ENCODE measurements at regions not wholly inside any gene's neighbourhood (a gene's known extent, or its start where the extent isn't known, plus 50 kb on each side); places are given as distances from the start of the nearest gene placed in this dataset.

DNA sequence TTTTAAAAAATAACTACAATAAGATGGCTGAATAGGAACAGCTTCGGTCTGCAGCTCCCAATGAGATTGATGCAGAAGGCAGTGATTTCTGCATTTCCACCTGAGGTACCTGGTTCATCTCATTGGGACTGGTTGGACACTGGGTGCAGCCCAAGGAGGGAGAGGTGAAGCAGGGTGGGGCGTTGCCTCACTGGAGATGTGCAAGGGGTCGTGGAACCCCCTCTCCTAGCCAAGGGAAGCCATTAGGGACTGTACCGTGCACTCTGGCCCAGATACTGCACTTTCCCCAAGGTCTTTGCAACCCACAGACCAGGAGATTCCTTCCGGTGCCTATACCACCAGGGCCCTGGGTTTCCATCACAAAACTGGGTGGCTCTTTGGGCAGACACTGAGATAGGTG, 640.1 kb downstream of the IQCM start:
- Histone ChIP-seq H3K4me2 (ENCODE audit: control insufficient read depth, insufficient read depth) (no peak overlapping the region), H3K27me3 (replicated peaks in 1 of 2; ENCODE audit: control insufficient read depth in 2 of 2, insufficient read depth in 2 of 2, low read length in 1 of 2) (no peaks in the 10 kb centered on the region), H3K9ac (ENCODE audit: control insufficient read depth, insufficient read depth, low read length) (no peak overlapping the region), H3K4me3 (no peak overlapping the region), H3K36me3 (ENCODE audit: control insufficient read depth in 2 of 2, insufficient read depth in 2 of 2, low read length in 1 of 2) (no peaks in the 10 kb centered on the region), H3K79me2 (ENCODE audit: control insufficient read depth, insufficient read depth, low read length) (no peaks in the 10 kb centered on the region), H3K9me3 (replicated peaks; ENCODE audit: control insufficient read depth, insufficient read depth, low read length) (no peaks in the 10 kb centered on the region), H3K4me1 (ENCODE audit: control insufficient read depth, insufficient read depth, low read length) (no peaks in the 10 kb centered on the region), H2AFZ (ENCODE audit: control insufficient read depth, low read depth, low read length) (no peak overlapping the region), H4K20me1 (ENCODE audit: control insufficient read depth, insufficient read depth) (no peaks in the 10 kb centered on the region), H3K27ac (ENCODE audit: control insufficient read depth, insufficient read depth) (no peak overlapping the region)
- ChIA-PET SMC1A (ENCODE audit: uncharacterized antibody, unreplicated experiment) (no interaction called here), CTCF (no interaction called here), RAD21 (ENCODE audit: unreplicated experiment) (no interaction called here), POLR2A (no interaction called here)
- BruUV-seq (replicated peaks), result no TSS peak
- in situ Hi-C loops (cut with MboI) (no loop called here), intact Hi-C loops (cut with micrococcal nuclease; ENCODE audit: unreplicated experiment) (no loop called here)
- no peak for TF ChIP-seq TARDBP (IDR thresholded peaks at IDR 0.05; ENCODE audit: borderline replicate concordance)
- no peak for TF ChIP-seq STAT3 (IDR thresholded peaks at IDR 0.05; ENCODE audit: low read depth, low read length)
- no peak for TF ChIP-seq SPI1 (IDR thresholded peaks at IDR 0.05; ENCODE audit: borderline replicate concordance, insufficient read depth, low read depth, low read length)
- no peak for TF ChIP-seq MEF2A (IDR thresholded peaks at IDR 0.05; ENCODE audit: insufficient read depth, low read depth, low read length)
- no peak for TF ChIP-seq KDM1A (IDR thresholded peaks at IDR 0.05; ENCODE audit: borderline replicate concordance)
- TF ChIP-seq, protein P1, sequence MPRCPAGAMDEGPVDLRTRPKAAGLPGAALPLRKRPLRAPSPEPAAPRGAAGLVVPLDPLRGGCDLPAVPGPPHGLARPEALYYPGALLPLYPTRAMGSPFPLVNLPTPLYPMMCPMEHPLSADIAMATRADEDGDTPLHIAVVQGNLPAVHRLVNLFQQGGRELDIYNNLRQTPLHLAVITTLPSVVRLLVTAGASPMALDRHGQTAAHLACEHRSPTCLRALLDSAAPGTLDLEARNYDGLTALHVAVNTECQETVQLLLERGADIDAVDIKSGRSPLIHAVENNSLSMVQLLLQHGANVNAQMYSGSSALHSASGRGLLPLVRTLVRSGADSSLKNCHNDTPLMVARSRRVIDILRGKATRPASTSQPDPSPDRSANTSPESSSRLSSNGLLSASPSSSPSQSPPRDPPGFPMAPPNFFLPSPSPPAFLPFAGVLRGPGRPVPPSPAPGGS (IDR thresholded peaks at IDR 0.05; ENCODE audit: borderline replicate concordance, insufficient read depth, low read depth, low read length, poor library complexity, severe bottlenecking), result no peak
- TF ChIP-seq, protein P2, sequence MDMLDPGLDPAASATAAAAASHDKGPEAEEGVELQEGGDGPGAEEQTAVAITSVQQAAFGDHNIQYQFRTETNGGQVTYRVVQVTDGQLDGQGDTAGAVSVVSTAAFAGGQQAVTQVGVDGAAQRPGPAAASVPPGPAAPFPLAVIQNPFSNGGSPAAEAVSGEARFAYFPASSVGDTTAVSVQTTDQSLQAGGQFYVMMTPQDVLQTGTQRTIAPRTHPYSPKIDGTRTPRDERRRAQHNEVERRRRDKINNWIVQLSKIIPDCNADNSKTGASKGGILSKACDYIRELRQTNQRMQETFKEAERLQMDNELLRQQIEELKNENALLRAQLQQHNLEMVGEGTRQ (IDR thresholded peaks at IDR 0.05; ENCODE audit: borderline replicate concordance, low read depth, low read length), result no peak
- no peak for TF ChIP-seq SREBF1 (IDR thresholded peaks at IDR 0.05; ENCODE audit: low read length)
- TF ChIP-seq RAD51 (IDR thresholded peaks at IDR 0.05), result no peak
- no peak for TF ChIP-seq RCOR1 (conservative IDR thresholded peaks at IDR 0.05; ENCODE audit: low read depth, low read length)
- no peak for TF ChIP-seq SP1 (IDR thresholded peaks at IDR 0.05; ENCODE audit: low read depth, low read length)
- no peak for TF ChIP-seq MYB (IDR thresholded peaks at IDR 0.05; ENCODE audit: borderline replicate concordance, low read depth, low read length)
- no peak for TF ChIP-seq SUPT20H (IDR thresholded peaks at IDR 0.05; ENCODE audit: borderline replicate concordance, control insufficient read depth, low read depth, low read length)
- no peak for TF ChIP-seq SMARCA5 (IDR thresholded peaks at IDR 0.05)
- TF ChIP-seq, protein P3, sequence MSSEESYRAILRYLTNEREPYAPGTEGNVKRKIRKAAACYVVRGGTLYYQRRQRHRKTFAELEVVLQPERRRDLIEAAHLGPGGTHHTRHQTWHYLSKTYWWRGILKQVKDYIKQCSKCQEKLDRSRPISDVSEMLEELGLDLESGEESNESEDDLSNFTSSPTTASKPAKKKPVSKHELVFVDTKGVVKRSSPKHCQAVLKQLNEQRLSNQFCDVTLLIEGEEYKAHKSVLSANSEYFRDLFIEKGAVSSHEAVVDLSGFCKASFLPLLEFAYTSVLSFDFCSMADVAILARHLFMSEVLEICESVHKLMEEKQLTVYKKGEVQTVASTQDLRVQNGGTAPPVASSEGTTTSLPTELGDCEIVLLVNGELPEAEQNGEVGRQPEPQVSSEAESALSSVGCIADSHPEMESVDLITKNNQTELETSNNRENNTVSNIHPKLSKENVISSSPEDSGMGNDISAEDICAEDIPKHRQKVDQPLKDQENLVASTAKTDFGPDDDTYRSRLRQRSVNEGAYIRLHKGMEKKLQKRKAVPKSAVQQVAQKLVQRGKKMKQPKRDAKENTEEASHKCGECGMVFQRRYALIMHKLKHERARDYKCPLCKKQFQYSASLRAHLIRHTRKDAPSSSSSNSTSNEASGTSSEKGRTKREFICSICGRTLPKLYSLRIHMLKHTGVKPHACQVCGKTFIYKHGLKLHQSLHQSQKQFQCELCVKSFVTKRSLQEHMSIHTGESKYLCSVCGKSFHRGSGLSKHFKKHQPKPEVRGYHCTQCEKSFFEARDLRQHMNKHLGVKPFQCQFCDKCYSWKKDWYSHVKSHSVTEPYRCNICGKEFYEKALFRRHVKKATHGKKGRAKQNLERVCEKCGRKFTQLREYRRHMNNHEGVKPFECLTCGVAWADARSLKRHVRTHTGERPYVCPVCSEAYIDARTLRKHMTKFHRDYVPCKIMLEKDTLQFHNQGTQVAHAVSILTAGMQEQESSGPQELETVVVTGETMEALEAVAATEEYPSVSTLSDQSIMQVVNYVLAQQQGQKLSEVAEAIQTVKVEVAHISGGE (CRISPR knock-in tag; IDR thresholded peaks at IDR 0.05), result no peak
- TF ChIP-seq, protein P4, sequence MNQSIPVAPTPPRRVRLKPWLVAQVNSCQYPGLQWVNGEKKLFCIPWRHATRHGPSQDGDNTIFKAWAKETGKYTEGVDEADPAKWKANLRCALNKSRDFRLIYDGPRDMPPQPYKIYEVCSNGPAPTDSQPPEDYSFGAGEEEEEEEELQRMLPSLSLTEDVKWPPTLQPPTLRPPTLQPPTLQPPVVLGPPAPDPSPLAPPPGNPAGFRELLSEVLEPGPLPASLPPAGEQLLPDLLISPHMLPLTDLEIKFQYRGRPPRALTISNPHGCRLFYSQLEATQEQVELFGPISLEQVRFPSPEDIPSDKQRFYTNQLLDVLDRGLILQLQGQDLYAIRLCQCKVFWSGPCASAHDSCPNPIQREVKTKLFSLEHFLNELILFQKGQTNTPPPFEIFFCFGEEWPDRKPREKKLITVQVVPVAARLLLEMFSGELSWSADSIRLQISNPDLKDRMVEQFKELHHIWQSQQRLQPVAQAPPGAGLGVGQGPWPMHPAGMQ (IDR thresholded peaks at IDR 0.05; ENCODE audit: borderline replicate concordance), result no peak
- DNase-seq (ENCODE audit: low read depth, low spot score) (no peak), ATAC-seq (no peak), FAIRE-seq (no peak)
- WGBS (ENCODE audit: insufficient coverage, insufficient replicate concordance, low lambda C conversion rate, missing lambda C conversion rate), result 3% methylated on average over 5 of the region's 5 CpGs

Measured in GM12878 (cell line).